Activated T-cell treated with anti-CD3 and anti-CD28 coated beads for 48 hours (primary cell): ENCODE measurements at regions not wholly inside any gene's neighbourhood (a gene's known extent, or its start where the extent isn't known, plus 50 kb on each side); places are given as distances from the start of the nearest gene placed in this dataset.

Source experiments
- DNase-seq: peaks from one replicate; pipeline ENCODE4 v3.0.0-alpha.2; 2020; ENCODE audit warnings: low read depth

GRCh38 chr16:51388516-51388951 is 237.5 kb upstream of the SALL1 start:
- DNase-seq: no peak

GRCh38 chr16:51383909-51384308 is 232.8 kb upstream of the SALL1 start:
- no peak for DNase-seq

- DNase-seq: no peak
Observed at GRCh38 chr16:51382940-51383339, 231.9 kb upstream of the SALL1 start.

- no peak for DNase-seq
Observed at GRCh38 chr16:51382211-51382610, 231.1 kb upstream of the SALL1 start.

GRCh38 chr16:51376080-51376479 is 225.0 kb upstream of the SALL1 start:
- DNase-seq: no peak

GRCh38 chr16:51374790-51375189 is 223.7 kb upstream of the SALL1 start:
- DNase-seq: no peak

- DNase-seq: no peak
Observed at GRCh38 chr16:51374346-51374745, 223.3 kb upstream of the SALL1 start.

- no peak for DNase-seq
Observed at GRCh38 chr16:51365715-51366114, 214.6 kb upstream of the SALL1 start.

GRCh38 chr16:51359141-51359955 is 208.3 kb upstream of the SALL1 start:
- DNase-seq: no peak

- no peak for DNase-seq
Observed at GRCh38 chr16:51357839-51358238, 206.8 kb upstream of the SALL1 start.

- no peak for DNase-seq
Observed at GRCh38 chr16:51355875-51356274, 204.8 kb upstream of the SALL1 start.

GRCh38 chr16:51355195-51355594 is 204.1 kb upstream of the SALL1 start:
- DNase-seq: no peak

GRCh38 chr16:51353055-51353454 is 202.0 kb upstream of the SALL1 start:
- no peak for DNase-seq

- no peak for DNase-seq
Observed at GRCh38 chr16:51349626-51350025, 198.6 kb upstream of the SALL1 start.

- DNase-seq: no peak
Observed at GRCh38 chr16:51343411-51343810, 192.3 kb upstream of the SALL1 start.

GRCh38 chr16:51341204-51341603 is 190.1 kb upstream of the SALL1 start:
- no peak for DNase-seq

- DNase-seq: no peak
Observed at GRCh38 chr16:51337662-51338061, 186.6 kb upstream of the SALL1 start.

GRCh38 chr16:51328733-51329132 is 177.7 kb upstream of the SALL1 start:
- no peak for DNase-seq

- DNase-seq: no peak
Observed at GRCh38 chr16:51327001-51327400, 175.9 kb upstream of the SALL1 start.

- no peak for DNase-seq
Observed at GRCh38 chr16:51326131-51326856, 175.2 kb upstream of the SALL1 start.

GRCh38 chr16:51321251-51321650 is 170.2 kb upstream of the SALL1 start:
- no peak for DNase-seq

GRCh38 chr16:51317575-51317974 is 166.5 kb upstream of the SALL1 start:
- no peak for DNase-seq

- DNase-seq: no peak
Observed at GRCh38 chr16:51313198-51313597, 162.1 kb upstream of the SALL1 start.
